ENCODE measurements at regions not wholly inside any gene's neighbourhood (a gene's known extent, or its start where the extent isn't known, plus 50 kb on each side); places are given as distances from the start of the nearest gene placed in this dataset.

- H3K9me3 ChIP-seq (ENCODE audit: control insufficient read depth, low read length): no peaks in the 10 kb centered on the region
Measured at GRCh38 chr17:15177343-15177742, 87.8 kb downstream of the PMP22 start.

GRCh38 chr17:15175356-15175755 lies 89.8 kb downstream of the PMP22 start:
- no peaks in the 10 kb centered on the region for H3K4me1 ChIP-seq (ENCODE audit: control insufficient read depth, insufficient read depth, low read length)
- 92 to 96% methylated on average over 5 to 7 of the region's 7 CpGs for WGBS, 2 experiments
- no peak overlapping the region for H3K4me3 ChIP-seq (ENCODE audit: insufficient read depth, low read depth, low read length)
- H3K9me3 ChIP-seq (ENCODE audit: control insufficient read depth, low read length): no peaks in the 10 kb centered on the region
- H3K27ac ChIP-seq (ENCODE audit: insufficient read depth, low read depth, low read length, poor library complexity, severe bottlenecking): no peak overlapping the region
- no peaks in the 10 kb centered on the region for H3K27me3 ChIP-seq (ENCODE audit: control insufficient read depth, insufficient read depth, low read length, poor library complexity, severe bottlenecking)
- no peaks in the 10 kb centered on the region for H3K36me3 ChIP-seq (ENCODE audit: control insufficient read depth, insufficient read depth, low read length)

More at GRCh38 chr17:15177343-15177742, 87.8 kb downstream of the PMP22 start:
- Histone ChIP-seq H3K36me3 (ENCODE audit: control insufficient read depth, insufficient read depth, low read length) (no peaks in the 10 kb centered on the region), H3K27ac (ENCODE audit: insufficient read depth, low read depth, low read length, poor library complexity, severe bottlenecking) (no peak overlapping the region), H3K27me3 (ENCODE audit: control insufficient read depth, insufficient read depth, low read length, poor library complexity, severe bottlenecking) (no peaks in the 10 kb centered on the region), H3K4me1 (ENCODE audit: control insufficient read depth, insufficient read depth, low read length) (no peaks in the 10 kb centered on the region), H3K4me3 (ENCODE audit: insufficient read depth, low read depth, low read length) (no peak overlapping the region)
- 92 to 95% methylated on average over 2 of the region's 2 CpGs for WGBS, 2 experiments

DNA sequence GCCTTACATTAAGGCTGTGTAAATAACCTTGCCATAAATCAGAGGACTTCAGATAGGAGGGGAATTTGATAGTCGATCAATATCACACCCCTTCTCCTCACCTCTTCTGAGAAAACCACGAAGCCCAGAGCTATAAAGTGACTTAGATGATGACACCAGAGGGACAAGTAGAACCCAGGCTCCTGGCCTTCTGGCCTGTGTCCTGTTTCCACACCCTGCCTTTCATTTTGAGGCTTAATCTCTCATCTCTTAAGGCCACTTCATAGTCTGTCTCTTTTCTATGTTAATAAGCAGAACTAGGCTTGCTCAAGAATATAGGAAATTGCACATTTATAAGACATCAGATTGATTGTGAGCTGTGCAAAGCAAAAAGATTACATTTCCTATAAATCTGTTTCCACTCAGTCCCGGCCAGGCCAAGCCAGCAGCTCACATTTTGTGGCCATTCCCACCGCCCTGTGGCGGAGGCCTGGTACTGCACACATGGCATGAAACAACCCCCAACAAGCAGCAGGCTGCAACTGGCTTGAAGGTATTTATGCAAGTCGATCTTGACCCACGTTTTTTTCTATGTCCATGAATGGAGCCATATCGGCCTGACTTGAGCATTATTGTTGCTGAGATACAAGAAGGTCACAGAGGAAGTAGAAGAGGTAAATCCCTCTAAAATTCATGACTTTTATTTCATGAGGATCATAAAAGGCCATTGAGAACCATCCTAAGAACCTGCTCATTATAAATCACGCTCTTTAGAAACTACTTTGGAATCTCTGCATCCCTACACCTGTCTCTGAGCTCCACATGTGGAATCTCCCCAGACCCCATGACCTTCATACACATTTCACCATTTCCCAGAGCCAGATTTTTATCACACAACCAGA lies 93.7 kb downstream of the PMP22 start:
- H3K36me3 ChIP-seq (ENCODE audit: control insufficient read depth, insufficient read depth, low read length): no peaks in the 10 kb centered on the region
- H3K9me3 ChIP-seq (ENCODE audit: control insufficient read depth, low read length): no peaks in the 10 kb centered on the region
- H3K27ac ChIP-seq (ENCODE audit: insufficient read depth, low read depth, low read length, poor library complexity, severe bottlenecking): no peak overlapping the region
- 37% methylated on average over 9 of the region's 9 CpGs for WGBS, 2 experiments
- no peak overlapping the region for H3K4me3 ChIP-seq (ENCODE audit: insufficient read depth, low read depth, low read length)
- no peaks in the 10 kb centered on the region for H3K27me3 ChIP-seq (ENCODE audit: control insufficient read depth, insufficient read depth, low read length, poor library complexity, severe bottlenecking)
- H3K4me1 ChIP-seq (ENCODE audit: control insufficient read depth, insufficient read depth, low read length): peaks cover 3% of the 10 kb centered on the region

GRCh38 chr17:15169676-15170075 lies 95.5 kb downstream of the PMP22 start:
- Histone ChIP-seq H3K4me1 (ENCODE audit: control insufficient read depth, insufficient read depth, low read length) (peaks cover 3% of the 10 kb centered on the region), H3K27me3 (ENCODE audit: control insufficient read depth, insufficient read depth, low read length, poor library complexity, severe bottlenecking) (no peaks in the 10 kb centered on the region), H3K4me3 (ENCODE audit: insufficient read depth, low read depth, low read length) (no peak overlapping the region), H3K27ac (ENCODE audit: insufficient read depth, low read depth, low read length, poor library complexity, severe bottlenecking) (no peak overlapping the region), H3K9me3 (ENCODE audit: control insufficient read depth, low read length) (no peaks in the 10 kb centered on the region), H3K36me3 (ENCODE audit: control insufficient read depth, insufficient read depth, low read length) (no peaks in the 10 kb centered on the region)
- WGBS, 2 experiments: 91 to 93% methylated on average over 2 of the region's 2 CpGs

DNA sequence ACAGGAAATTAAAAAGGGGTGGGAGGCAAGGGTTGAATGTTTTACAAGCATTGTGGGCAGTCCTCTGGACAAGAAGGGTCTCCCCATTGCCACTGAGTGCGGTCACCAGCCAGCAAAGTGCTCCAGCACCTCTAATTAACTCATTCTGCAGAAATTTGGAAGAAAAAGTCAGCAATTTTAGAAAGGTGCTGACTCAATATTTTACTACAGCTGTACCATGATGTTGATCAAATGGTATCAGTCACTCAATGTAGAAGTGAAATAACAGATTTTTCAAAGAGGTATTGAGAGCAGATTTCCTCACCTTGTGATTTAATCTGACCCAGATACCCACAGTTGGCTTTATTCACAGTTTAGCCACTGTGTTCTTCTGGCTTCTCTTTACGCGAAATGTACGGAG lies 96.7 kb downstream of the PMP22 start:
- H3K36me3 ChIP-seq (ENCODE audit: control insufficient read depth, insufficient read depth, low read length): no peaks in the 10 kb centered on the region
- no peak overlapping the region for H3K27ac ChIP-seq (ENCODE audit: insufficient read depth, low read depth, low read length, poor library complexity, severe bottlenecking)
- H3K9me3 ChIP-seq (ENCODE audit: control insufficient read depth, low read length): no peaks in the 10 kb centered on the region
- H3K4me1 ChIP-seq (ENCODE audit: control insufficient read depth, insufficient read depth, low read length): peaks cover 3% of the 10 kb centered on the region
- H3K27me3 ChIP-seq (ENCODE audit: control insufficient read depth, insufficient read depth, low read length, poor library complexity, severe bottlenecking): no peaks in the 10 kb centered on the region
- H3K4me3 ChIP-seq (ENCODE audit: insufficient read depth, low read depth, low read length): no peak overlapping the region
- 92 to 94% methylated on average over 4 of the region's 4 CpGs for WGBS, 2 experiments

DNA sequence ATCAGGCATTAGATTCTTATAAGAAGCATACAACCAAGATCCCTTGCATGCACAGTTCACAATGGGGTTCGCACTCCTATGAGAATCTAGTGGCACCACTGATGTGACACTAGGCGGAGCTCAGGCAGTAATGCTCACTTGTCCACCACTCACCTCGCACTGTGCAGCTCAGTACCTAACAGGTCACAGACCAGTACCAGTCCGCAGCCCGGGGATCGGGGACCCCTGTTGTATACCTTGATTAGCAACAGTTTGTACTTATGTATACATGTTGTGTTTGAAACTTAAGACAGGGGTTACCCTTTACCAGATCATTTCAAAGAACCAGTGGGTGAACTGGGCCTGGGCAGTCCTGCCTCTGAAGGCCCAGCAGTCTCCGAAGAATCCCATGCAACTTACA lies 103.7 kb downstream of the PMP22 start:
- Histone ChIP-seq H3K27me3 (ENCODE audit: control insufficient read depth, insufficient read depth, low read length, poor library complexity, severe bottlenecking) (no peaks in the 10 kb centered on the region), H3K27ac (ENCODE audit: insufficient read depth, low read depth, low read length, poor library complexity, severe bottlenecking) (no peak overlapping the region), H3K4me3 (ENCODE audit: insufficient read depth, low read depth, low read length) (no peak overlapping the region), H3K9me3 (ENCODE audit: control insufficient read depth, low read length) (no peaks in the 10 kb centered on the region), H3K4me1 (ENCODE audit: control insufficient read depth, insufficient read depth, low read length) (no peaks in the 10 kb centered on the region), H3K36me3 (ENCODE audit: control insufficient read depth, insufficient read depth, low read length) (no peaks in the 10 kb centered on the region)
- 95 to 96% methylated on average over 7 of the region's 7 CpGs for WGBS, 2 experiments

- Histone ChIP-seq H3K36me3 (ENCODE audit: control insufficient read depth, insufficient read depth, low read length) (no peaks in the 10 kb centered on the region), H3K9me3 (ENCODE audit: control insufficient read depth, low read length) (no peaks in the 10 kb centered on the region), H3K27ac (ENCODE audit: insufficient read depth, low read depth, low read length, poor library complexity, severe bottlenecking) (no peak overlapping the region), H3K4me3 (ENCODE audit: insufficient read depth, low read depth, low read length) (no peak overlapping the region), H3K27me3 (ENCODE audit: control insufficient read depth, insufficient read depth, low read length, poor library complexity, severe bottlenecking) (no peaks in the 10 kb centered on the region), H3K4me1 (ENCODE audit: control insufficient read depth, insufficient read depth, low read length) (peaks cover 4% of the 10 kb centered on the region)
- WGBS, 2 experiments: 83 to 86% methylated on average over 5 of the region's 5 CpGs
Measured at GRCh38 chr17:15157051-15157450, 108.1 kb downstream of the PMP22 start.

DNA sequence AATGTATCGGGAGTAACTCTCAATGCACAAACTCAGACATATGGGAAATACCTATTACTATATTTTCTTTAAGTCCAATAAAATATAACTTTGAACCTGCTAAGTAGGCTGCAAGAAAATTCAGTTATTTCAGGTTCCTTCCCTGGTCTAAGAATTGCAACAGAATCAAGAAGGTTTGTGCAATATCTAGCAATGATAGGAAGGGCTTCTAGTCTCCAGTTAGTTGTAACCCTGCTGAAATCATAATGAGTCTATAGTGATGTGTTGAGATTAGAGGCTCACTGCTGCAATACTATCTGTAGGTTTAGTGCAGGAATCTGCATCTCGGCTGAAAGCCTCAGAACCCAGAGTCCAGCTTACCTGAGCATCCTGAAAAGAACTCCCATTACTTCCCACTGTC lies 110.5 kb downstream of the PMP22 start:
- Histone ChIP-seq H3K9me3 (ENCODE audit: control insufficient read depth, low read length) (no peaks in the 10 kb centered on the region), H3K36me3 (ENCODE audit: control insufficient read depth, insufficient read depth, low read length) (no peaks in the 10 kb centered on the region), H3K27me3 (ENCODE audit: control insufficient read depth, insufficient read depth, low read length, poor library complexity, severe bottlenecking) (no peaks in the 10 kb centered on the region), H3K27ac (ENCODE audit: insufficient read depth, low read depth, low read length, poor library complexity, severe bottlenecking) (no peak overlapping the region), H3K4me3 (ENCODE audit: insufficient read depth, low read depth, low read length) (no peak overlapping the region), H3K4me1 (ENCODE audit: control insufficient read depth, insufficient read depth, low read length) (peaks cover 4% of the 10 kb centered on the region)
- WGBS, 2 experiments: 79 to 94% methylated on average over 2 of the region's 2 CpGs

DNA sequence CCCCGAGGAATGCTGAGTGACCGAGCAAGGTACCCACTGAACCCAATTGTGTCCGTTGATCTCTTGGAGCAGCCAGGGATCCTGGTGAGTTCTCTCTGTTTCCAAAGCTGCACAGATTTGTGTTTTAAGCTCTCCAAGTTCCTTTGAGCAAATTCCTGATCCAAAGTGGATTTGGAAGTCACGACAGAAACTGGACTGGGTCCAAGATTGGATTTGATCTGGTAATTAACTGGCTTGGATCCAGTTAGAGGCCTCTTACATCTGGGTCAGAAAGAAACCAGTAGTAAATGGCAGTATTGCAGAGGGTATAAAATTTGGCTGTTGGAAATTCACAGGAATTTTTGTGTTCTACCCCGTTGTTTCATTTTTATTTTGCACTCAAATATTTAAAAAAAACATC lies 119.5 kb downstream of the PMP22 start:
- WGBS, 2 experiments: 93% methylated on average over 4 of the region's 5 CpGs
- Histone ChIP-seq H3K4me1 (ENCODE audit: control insufficient read depth, insufficient read depth, low read length) (no peaks in the 10 kb centered on the region), H3K27ac (ENCODE audit: insufficient read depth, low read depth, low read length, poor library complexity, severe bottlenecking) (no peak overlapping the region), H3K4me3 (ENCODE audit: insufficient read depth, low read depth, low read length) (no peak overlapping the region), H3K9me3 (ENCODE audit: control insufficient read depth, low read length) (no peaks in the 10 kb centered on the region), H3K36me3 (ENCODE audit: control insufficient read depth, insufficient read depth, low read length) (no peaks in the 10 kb centered on the region), H3K27me3 (ENCODE audit: control insufficient read depth, insufficient read depth, low read length, poor library complexity, severe bottlenecking) (no peaks in the 10 kb centered on the region)

DNA sequence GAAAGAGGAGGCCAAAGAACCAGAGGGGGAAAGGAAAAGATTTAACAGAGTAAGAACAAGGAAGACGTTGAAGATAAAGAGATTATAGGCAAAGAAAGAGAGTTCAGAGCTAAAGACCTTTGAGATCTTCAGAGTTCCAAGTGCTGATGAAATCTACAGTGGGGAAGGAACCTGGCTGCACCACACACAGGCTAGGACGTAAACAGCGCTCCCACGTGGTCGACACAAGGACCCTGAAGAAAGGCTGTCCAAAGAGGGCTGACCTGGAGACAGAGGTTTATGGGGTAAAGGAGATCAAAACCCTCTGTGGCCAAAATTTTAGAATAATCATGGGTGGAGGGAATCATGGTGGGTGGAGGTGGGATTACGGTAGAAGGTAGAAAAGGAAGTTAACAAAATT lies 121.6 kb downstream of the PMP22 start:
- no peaks in the 10 kb centered on the region for H3K27me3 ChIP-seq (ENCODE audit: control insufficient read depth, insufficient read depth, low read length, poor library complexity, severe bottlenecking)
- WGBS, 2 experiments: 87 to 89% methylated on average over 6 of the region's 6 CpGs
- H3K9me3 ChIP-seq (ENCODE audit: control insufficient read depth, low read length): no peaks in the 10 kb centered on the region
- H3K27ac ChIP-seq (ENCODE audit: insufficient read depth, low read depth, low read length, poor library complexity, severe bottlenecking): no peak overlapping the region
- H3K36me3 ChIP-seq (ENCODE audit: control insufficient read depth, insufficient read depth, low read length): no peaks in the 10 kb centered on the region
- no peaks in the 10 kb centered on the region for H3K4me1 ChIP-seq (ENCODE audit: control insufficient read depth, insufficient read depth, low read length)
- H3K4me3 ChIP-seq (ENCODE audit: insufficient read depth, low read depth, low read length): no peak overlapping the region

All from ectodermal cell (in vitro differentiated cells).